HEK293 (cell line): ENCODE measurements at regions not wholly inside any gene's neighbourhood (a gene's known extent, or its start where the extent isn't known, plus 50 kb on each side); places are given as distances from the start of the nearest gene placed in this dataset.

ENCODE experiments used
- ATF2 ChIP-seq: fragments of 450-650 bp; formaldehyde crosslinking; IDR thresholded peaks from 2 replicates; pipeline ENCODE4 v1.5.1; 2016; ENCODE audit warnings: missing biosample characterization, missing genetic modification characterization, low read depth
- CTCF ChIP-seq: fragments of 450-650 bp; formaldehyde crosslinking; IDR thresholded peaks from 2 replicates; pipeline ENCODE4 v1.5.1; 2016; ENCODE audit warnings: missing biosample characterization, missing genetic modification characterization
- ELK4 ChIP-seq: IDR thresholded peaks from 2 replicates; pipeline ENCODE4 v1.6.1; 2011; ENCODE audit warnings: mild to moderate bottlenecking, low read depth, low read length, borderline replicate concordance
- ZBTB26 ChIP-seq: fragments of 450-650 bp; formaldehyde crosslinking; optimal IDR thresholded peaks from 2 replicates; pipeline ENCODE3; 2016; ENCODE audit warnings: missing biosample characterization, mild to moderate bottlenecking, missing genetic modification characterization

- TF ChIP-seq ELK4 (no peak), ZBTB26 (tag by site-specific recombination) (no peak), ATF2 (tag by site-specific recombination) (no peak), CTCF (tag by site-specific recombination) (no peak)
Measured at GRCh38 chr10:35720366-35720765, 78.3 kb upstream of the FZD8 start.
